ENCODE measurements at regions not wholly inside any gene's neighbourhood (a gene's known extent, or its start where the extent isn't known, plus 50 kb on each side); places are given as distances from the start of the nearest gene placed in this dataset.

GRCh38 chr4:3832536-3833220 lies 66.5 kb downstream of the ADRA2C start:
- DNase-seq, result no peak

- no peak for DNase-seq
These were observed 67.3 kb downstream of the ADRA2C start for GRCh38 chr4:3833326-3833989.

GRCh38 chr4:3834186-3834662 lies 68.0 kb downstream of the ADRA2C start:
- no peak for DNase-seq

- DNase-seq, result no peak
These were observed 68.7 kb downstream of the ADRA2C start for GRCh38 chr4:3834663-3835521.

- no peak for DNase-seq
These were observed 69.6 kb downstream of the ADRA2C start for GRCh38 chr4:3835527-3836405.

DNA sequence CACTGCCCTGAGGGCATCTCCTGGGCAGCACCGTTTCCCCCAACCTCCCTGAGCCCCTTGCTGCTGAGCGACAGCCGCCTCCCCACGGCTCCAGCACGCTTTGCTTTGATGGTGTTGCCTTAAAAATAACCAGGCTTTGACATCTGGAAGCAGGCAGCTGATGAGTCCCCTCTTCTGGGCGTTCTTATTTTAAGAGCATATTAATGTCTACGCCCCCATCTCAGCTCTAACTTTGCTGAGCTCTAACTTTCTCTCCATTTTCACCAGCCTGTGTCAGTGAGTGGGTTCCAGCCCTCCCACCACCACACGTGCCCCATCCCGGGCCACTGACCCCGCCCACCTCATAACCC lies 70.2 kb downstream of the ADRA2C start:
- no peak for DNase-seq

GRCh38 chr4:3836756-3837601 lies 70.8 kb downstream of the ADRA2C start:
- no peak for DNase-seq

GRCh38 chr4:3838437-3839380 lies 72.5 kb downstream of the ADRA2C start:
- no peak for DNase-seq

- DNase-seq, result no peak
These were observed 79.0 kb downstream of the ADRA2C start for GRCh38 chr4:3845094-3845743.

- DNase-seq, result no peak
These were observed 79.7 kb downstream of the ADRA2C start for GRCh38 chr4:3845744-3846429.

GRCh38 chr4:3847211-3847940 lies 81.2 kb downstream of the ADRA2C start:
- no peak for DNase-seq

DNA sequence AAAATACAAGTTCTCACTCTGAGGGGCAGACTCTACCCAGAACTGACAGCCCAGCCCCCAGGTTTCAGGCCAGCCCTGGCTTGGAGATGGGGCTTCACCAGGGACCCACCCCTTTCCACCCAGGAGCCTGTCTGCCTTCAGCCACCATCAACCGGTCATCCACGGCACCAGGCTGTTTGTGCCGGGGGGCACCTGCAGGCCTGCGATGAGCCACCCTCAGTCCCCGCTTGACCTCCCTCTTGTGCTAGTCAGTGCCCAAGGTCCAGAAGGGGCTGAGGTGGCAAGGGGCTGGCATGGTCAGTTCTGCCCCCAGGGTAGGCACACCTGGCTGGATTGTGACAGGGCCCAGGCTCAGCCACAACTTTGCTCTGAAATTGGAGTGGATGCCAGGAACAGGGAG lies 82.1 kb downstream of the ADRA2C start:
- no peak for DNase-seq

DNA sequence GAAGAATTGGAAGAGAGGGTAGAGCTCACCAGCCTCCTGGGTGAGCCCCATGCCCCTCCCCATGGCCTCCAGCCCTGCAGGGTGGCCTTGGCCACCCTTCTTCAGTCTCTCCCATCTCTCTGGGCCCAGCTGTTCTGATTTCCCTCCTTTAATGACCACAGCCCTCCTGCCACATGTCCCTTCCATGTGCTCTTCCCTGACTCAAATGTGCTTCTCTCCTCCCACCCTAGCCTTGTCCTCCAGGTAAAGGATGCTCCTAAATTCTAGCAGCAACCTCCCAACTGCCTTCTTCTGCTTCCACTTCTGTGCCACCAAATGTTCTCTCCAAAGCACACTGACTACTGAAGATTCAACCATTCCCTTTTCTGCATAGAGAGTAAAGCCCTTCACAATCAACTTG lies 83.0 kb downstream of the ADRA2C start:
- DNase-seq, result no peak

DNA sequence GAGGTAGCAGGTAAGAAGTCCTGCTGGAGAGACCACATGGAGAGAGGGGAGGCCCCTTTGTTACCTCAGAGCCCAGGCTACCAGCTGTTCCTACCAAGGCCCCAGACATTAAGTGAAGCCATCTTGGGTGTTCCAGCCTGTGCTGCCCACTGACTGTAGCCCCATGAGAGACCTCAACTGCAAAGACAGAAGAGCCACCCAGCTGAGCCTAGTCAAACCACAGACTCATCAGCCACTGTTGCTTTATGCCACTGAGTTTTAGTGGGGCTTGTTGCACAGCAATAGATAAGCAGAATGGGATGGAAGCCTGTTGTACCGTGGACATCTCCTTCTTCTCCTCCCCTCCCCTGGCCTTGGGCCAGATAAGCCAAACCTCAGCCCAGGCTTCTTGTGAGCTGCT lies 83.9 kb downstream of the ADRA2C start:
- DNase-seq, result no peak

DNA sequence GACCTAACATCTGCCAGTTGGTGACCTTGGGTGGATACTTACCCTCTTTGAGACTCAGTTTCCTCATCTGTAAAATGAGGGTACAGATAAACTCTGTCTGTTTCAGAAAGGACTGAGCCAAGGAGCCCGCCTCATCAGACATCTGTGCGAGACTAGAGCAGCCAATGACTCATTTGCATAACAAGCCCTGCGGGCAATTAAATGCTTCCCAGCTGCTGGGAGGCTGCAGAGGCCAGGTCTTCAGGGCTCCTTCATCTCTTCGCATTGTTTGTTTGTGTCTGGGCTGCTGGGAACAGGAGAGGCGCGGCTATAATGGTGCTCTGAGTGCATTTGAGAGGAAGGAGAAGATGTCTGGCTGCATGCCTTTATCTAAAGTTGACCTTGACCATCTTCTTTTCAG lies 85.0 kb downstream of the ADRA2C start:
- DNase-seq, result no peak

DNA sequence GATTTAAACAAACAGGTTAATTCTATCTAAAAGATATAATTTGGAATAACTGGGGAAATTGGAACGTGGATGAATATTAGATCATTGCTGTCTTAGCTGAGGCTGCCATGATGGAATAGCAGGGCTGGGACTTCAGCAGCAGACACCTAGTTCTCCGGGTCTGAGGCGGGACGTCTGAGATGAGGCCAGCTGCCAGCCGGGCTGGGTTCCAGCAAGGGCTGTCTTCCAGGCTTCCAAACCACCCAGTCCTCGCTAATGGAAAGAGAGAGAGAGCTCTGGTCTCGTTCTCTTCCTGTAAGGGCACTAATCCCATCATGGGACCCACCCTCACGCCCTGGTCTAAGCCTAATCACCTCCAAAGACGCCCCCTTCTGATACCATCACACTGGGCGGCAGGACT lies 85.7 kb downstream of the ADRA2C start:
- DNase-seq, result no peak

DNA sequence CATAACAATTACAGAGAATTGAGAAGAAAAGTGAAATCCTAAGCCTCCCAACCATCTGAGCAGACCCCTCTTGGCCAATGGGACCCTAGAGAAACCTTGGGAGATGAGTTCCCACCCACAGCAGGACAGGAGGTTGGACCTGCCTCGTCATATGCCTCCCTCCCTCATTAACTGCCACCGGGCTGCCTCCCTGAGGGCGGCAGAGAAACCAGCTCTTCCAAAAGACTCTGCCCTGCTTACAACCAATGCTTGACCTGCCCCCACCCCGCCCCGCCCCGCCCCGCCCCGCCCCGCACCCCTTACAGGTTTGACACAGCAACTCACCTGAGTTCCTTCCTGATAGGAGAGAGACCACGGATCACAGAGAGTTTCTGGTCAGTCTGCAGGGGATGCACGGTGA lies 86.1 kb downstream of the ADRA2C start:
- no peak for DNase-seq

DNA sequence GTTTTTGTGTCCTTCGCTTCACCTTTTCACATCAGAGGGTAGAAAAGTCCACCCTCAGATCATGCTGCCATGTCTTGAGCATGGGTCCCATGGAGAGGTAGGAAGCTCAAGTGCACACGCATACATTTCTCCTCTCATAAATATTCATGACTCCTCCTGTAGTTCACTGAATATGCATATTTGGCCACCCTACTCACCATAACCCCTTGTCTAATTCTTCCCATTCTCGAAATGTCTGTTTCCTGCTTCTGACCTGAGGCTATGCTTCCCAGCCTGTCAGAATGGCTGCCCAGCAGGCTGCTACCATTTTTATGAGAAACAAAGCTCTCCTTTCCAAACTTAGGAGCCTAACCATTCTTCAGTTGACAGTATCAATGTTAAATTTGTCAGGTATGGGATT lies 86.5 kb downstream of the ADRA2C start:
- DNase-seq, result no peak
